ENCODE measurements at regions not wholly inside any gene's neighbourhood (a gene's known extent, or its start where the extent isn't known, plus 50 kb on each side); places are given as distances from the start of the nearest gene placed in this dataset.

DNA sequence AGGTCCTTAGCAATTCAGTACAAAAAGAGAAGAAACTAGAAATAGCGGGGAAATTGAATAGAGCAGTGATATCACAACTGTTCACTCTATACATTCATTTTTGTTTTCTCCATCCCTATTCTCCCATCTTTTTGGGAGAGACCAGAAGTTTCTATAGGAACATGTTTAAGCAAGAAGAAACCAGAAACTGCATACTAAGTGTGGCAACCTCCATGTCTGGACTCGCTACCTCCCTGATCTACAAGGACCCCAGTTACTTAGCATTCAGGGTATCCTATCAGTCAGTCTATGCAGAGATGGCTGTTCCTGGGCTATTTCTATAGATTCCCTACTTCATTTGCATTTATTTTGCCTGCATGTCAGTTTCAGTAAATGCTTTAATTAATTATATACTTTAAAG is 178.6 kb downstream of the PHLDA1 start:
- intact Hi-C loops (cut with micrococcal nuclease; ENCODE audit: unreplicated experiment) = no loop called here
- no peak for TF ChIP-seq YY1 (IDR thresholded peaks at IDR 0.05; ENCODE audit: insufficient read depth, insufficient replicate concordance, low read depth, low read length)
- no peaks in the 10 kb centered on the region for H4K20me1 ChIP-seq (ENCODE audit: insufficient read depth, low read length)
- H2AFZ ChIP-seq (ENCODE audit: low read length) = no peak overlapping the region
- ATAC-seq = no peak
- 61% methylated on average over 2 of the region's 2 CpGs for WGBS (ENCODE audit: low lambda C conversion rate)
- in situ Hi-C loops (cut with HindIII; ENCODE audit: extremely low pct_ligation_motif_present, low pct_unique_long_range_greater_than_20kb) = no loop called here
- ChIA-PET POLR2A (no interaction called here), CTCF (ENCODE audit: low intra/inter-chr PET ratio, low total read pairs) (no interaction called here)
- no peak overlapping the region for H3K4me2 ChIP-seq (ENCODE audit: low read depth, low read length)
- H3K36me3 ChIP-seq (replicated peaks in 1 of 2; ENCODE audit: control insufficient read depth in 1 of 2, insufficient read depth in 2 of 2, low read length in 2 of 2) = no peaks in the 10 kb centered on the region
- no peak overlapping the region for H3K4me3 ChIP-seq (replicated peaks in 1 of 3; ENCODE audit: insufficient read depth in 1 of 3, low read depth in 2 of 3, low read length in 3 of 3)
- no peak overlapping the region for H3K27ac ChIP-seq (ENCODE audit: extremely low read length, insufficient read depth, low read length)
- H3K79me2 ChIP-seq (ENCODE audit: insufficient read depth, low read length) = no peaks in the 10 kb centered on the region
- H3K27me3 ChIP-seq (ENCODE audit: control insufficient read depth in 1 of 2, insufficient read depth in 2 of 2, low read length in 2 of 2) = no peaks in the 10 kb centered on the region
- FAIRE-seq = no peak
- no peaks in the 10 kb centered on the region for H3K9me3 ChIP-seq (ENCODE audit: low read length)
- DNase-seq (ENCODE audit: low spot score) = no peak
- no TSS peak for BruUV-seq (replicated peaks)
- H3K9ac ChIP-seq (ENCODE audit: insufficient read depth, low read depth, low read length) = no peak overlapping the region
- H3K4me1 ChIP-seq (ENCODE audit: insufficient read depth, low read length) = peaks cover 10% of the 10 kb centered on the region

DNA sequence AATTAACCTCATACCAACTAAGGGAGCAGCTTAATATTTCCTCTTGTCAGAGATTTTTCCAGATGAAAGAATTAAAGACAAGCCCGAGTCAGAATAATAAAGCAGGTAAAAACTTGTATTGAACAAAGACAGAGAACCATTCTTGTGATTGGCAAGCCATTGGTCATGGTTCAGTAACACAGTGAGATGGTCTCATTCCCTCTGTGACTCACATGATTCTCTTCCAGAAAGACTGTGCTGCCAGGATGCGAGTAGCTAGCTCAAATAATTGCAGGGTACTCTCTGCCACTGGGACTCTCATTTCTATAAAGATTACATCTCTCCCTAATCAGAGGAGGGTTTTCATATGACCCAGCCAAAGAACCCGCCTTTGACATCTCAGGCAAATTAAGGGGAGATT is 179.4 kb downstream of the PHLDA1 start:
- ATAC-seq (no peak), DNase-seq (ENCODE audit: low spot score) (no peak), FAIRE-seq (no peak)
- Histone ChIP-seq H3K9me3 (ENCODE audit: low read length) (no peaks in the 10 kb centered on the region), H3K27me3 (ENCODE audit: control insufficient read depth in 1 of 2, insufficient read depth in 2 of 2, low read length in 2 of 2) (no peaks in the 10 kb centered on the region), H3K27ac (ENCODE audit: extremely low read length, insufficient read depth, low read length) (no peak overlapping the region), H3K4me2 (ENCODE audit: low read depth, low read length) (no peak overlapping the region), H3K36me3 (replicated peaks in 1 of 2; ENCODE audit: control insufficient read depth in 1 of 2, insufficient read depth in 2 of 2, low read length in 2 of 2) (no peaks in the 10 kb centered on the region), H3K9ac (ENCODE audit: insufficient read depth, low read depth, low read length) (no peak overlapping the region), H3K4me3 (replicated peaks in 1 of 3; ENCODE audit: insufficient read depth in 1 of 3, low read depth in 2 of 3, low read length in 3 of 3) (no peak overlapping the region), H3K4me1 (ENCODE audit: insufficient read depth, low read length) (peaks cover 10% of the 10 kb centered on the region), H3K79me2 (ENCODE audit: insufficient read depth, low read length) (no peaks in the 10 kb centered on the region), H2AFZ (ENCODE audit: low read length) (no peak overlapping the region), H4K20me1 (ENCODE audit: insufficient read depth, low read length) (no peaks in the 10 kb centered on the region)
- in situ Hi-C loops (cut with HindIII; ENCODE audit: extremely low pct_ligation_motif_present, low pct_unique_long_range_greater_than_20kb) (no loop called here), intact Hi-C loops (cut with micrococcal nuclease; ENCODE audit: unreplicated experiment) (no loop called here)
- ChIA-PET CTCF (ENCODE audit: low intra/inter-chr PET ratio, low total read pairs) (no interaction called here), POLR2A (no interaction called here)
- no TSS peak for BruUV-seq (replicated peaks)
- WGBS (ENCODE audit: low lambda C conversion rate) = 96% methylated on average over 3 of the region's 3 CpGs
- TF ChIP-seq, protein P1, sequence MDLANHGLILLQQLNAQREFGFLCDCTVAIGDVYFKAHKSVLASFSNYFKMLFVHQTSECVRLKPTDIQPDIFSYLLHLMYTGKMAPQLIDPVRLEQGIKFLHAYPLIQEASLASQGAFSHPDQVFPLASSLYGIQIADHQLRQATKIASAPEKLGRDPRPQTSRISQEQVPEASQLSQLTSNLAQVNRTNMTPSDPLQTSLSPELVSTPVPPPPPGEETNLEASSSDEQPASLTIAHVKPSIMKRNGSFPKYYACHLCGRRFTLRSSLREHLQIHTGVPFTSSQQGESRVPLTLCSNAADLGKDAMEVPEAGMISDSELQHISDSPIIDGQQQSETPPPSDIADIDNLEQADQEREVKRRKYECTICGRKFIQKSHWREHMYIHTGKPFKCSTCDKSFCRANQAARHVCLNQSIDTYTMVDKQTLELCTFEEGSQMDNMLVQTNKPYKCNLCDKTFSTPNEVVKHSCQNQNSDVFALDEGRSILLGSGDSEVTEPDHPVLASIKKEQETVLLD (CRISPR knock-in tag; IDR thresholded peaks at IDR 0.05; ENCODE audit: low read depth) = no peak
- TF ChIP-seq SP140L (CRISPR knock-in tag; IDR thresholded peaks at IDR 0.05; ENCODE audit: borderline replicate concordance) = no peak
- no peak for TF ChIP-seq ZNF598 (CRISPR knock-in tag; IDR thresholded peaks at IDR 0.05; ENCODE audit: borderline replicate concordance)
- no peak for TF ChIP-seq ZNF557 (CRISPR knock-in tag; IDR thresholded peaks at IDR 0.05)
- TF ChIP-seq POLR2AphosphoS5 (IDR thresholded peaks at IDR 0.05; ENCODE audit: low read depth, low read length) = no peak
- no peak for TF ChIP-seq ZNF746 (CRISPR knock-in tag; IDR thresholded peaks at IDR 0.05)
- TF ChIP-seq, protein P2, sequence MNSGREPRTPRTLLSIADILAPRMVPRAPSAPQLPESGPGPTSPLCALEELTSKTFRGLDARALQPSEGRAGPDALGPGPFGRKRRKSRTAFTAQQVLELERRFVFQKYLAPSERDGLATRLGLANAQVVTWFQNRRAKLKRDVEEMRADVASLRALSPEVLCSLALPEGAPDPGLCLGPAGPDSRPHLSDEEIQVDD (CRISPR knock-in tag; IDR thresholded peaks at IDR 0.05; ENCODE audit: borderline replicate concordance) = no peak
- no peak for TF ChIP-seq PLRG1 (conservative IDR thresholded peaks at IDR 0.05)
- TF ChIP-seq MIER3 (CRISPR knock-in tag; IDR thresholded peaks at IDR 0.05; ENCODE audit: borderline replicate concordance) = no peak
- no peak for TF ChIP-seq ISX (CRISPR knock-in tag; conservative IDR thresholded peaks at IDR 0.05)
- no peak for TF ChIP-seq NFRKB (IDR thresholded peaks at IDR 0.05)
- TF ChIP-seq SOX5 (CRISPR knock-in tag; IDR thresholded peaks at IDR 0.05; ENCODE audit: borderline replicate concordance) = no peak
- no peak for TF ChIP-seq DNMT1 (CRISPR knock-in tag; IDR thresholded peaks at IDR 0.05)
- no peak for TF ChIP-seq ZNF230 (CRISPR knock-in tag; IDR thresholded peaks at IDR 0.05)
- TF ChIP-seq, protein P3, sequence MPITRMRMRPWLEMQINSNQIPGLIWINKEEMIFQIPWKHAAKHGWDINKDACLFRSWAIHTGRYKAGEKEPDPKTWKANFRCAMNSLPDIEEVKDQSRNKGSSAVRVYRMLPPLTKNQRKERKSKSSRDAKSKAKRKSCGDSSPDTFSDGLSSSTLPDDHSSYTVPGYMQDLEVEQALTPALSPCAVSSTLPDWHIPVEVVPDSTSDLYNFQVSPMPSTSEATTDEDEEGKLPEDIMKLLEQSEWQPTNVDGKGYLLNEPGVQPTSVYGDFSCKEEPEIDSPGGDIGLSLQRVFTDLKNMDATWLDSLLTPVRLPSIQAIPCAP (CRISPR knock-in tag; IDR thresholded peaks at IDR 0.05; ENCODE audit: low read depth) = no peak
- TF ChIP-seq, protein P4, sequence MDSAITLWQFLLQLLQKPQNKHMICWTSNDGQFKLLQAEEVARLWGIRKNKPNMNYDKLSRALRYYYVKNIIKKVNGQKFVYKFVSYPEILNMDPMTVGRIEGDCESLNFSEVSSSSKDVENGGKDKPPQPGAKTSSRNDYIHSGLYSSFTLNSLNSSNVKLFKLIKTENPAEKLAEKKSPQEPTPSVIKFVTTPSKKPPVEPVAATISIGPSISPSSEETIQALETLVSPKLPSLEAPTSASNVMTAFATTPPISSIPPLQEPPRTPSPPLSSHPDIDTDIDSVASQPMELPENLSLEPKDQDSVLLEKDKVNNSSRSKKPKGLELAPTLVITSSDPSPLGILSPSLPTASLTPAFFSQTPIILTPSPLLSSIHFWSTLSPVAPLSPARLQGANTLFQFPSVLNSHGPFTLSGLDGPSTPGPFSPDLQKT (CRISPR knock-in tag; IDR thresholded peaks at IDR 0.05; ENCODE audit: borderline replicate concordance) = no peak
- TF ChIP-seq GATAD2A (CRISPR knock-in tag; IDR thresholded peaks at IDR 0.05) = no peak
